B cell (primary cell): ENCODE measurements at regions not wholly inside any gene's neighbourhood (a gene's known extent, or its start where the extent isn't known, plus 50 kb on each side); places are given as distances from the start of the nearest gene placed in this dataset.

Source experiments
- ATAC-seq: fragments of 200-7000 bp; cut with Tn5 transposase; one replicate; pipeline ENCODE4 v1.10.0; 2021; ENCODE audit warnings: low read depth, mild to moderate bottlenecking, moderate number of reproducible peaks, moderate library complexity
- CTCF ChIA-PET: fragments of 350-600 bp; sonication (Branson Sonifier 250); formaldehyde crosslinking; loops from one replicate; lab custom pipeline; 2021; ENCODE audit warnings: antibody characterized with exemption, inconsistent platforms; lab: Charles Lee
- POLR2A ChIA-PET: fragments of 350-600 bp; sonication (Branson Sonifier 250); formaldehyde crosslinking; loops from one replicate; lab custom pipeline; 2021; ENCODE audit warnings: antibody characterized with exemption; lab: Charles Lee
- DNase-seq: peaks from one replicate; pipeline ENCODE4 v3.0.0; 2013
- H2AFZ ChIP-seq: 2 replicates; pipeline ENCODE4 v1.6.1; 2012; ENCODE audit warnings: mild to moderate bottlenecking, low read depth, low read length; ENCODE audit not compliant: insufficient read depth, poor library complexity, severe bottlenecking
- H3K27ac ChIP-seq, 2 donors: 1 replicate in 1 of 2; 2 replicates in 1 of 2; pipeline ENCODE4 v1.5.1; 2012 to 2013; ENCODE audit warnings: low read length in 2 of 2, mild to moderate bottlenecking in 2 of 2, moderate library complexity in 1 of 2
- H3K27me3 ChIP-seq, 4 experiments: fragments of 200-600 bp in 1 of 4; sonication (generic) in 1 of 4; replicated peaks in 1 of 4; 1 replicate in 2 of 4; 2 replicates in 2 of 4; pipeline versions ENCODE4 v1.6.1 to v1.7.0; 2013 to 2016; ENCODE audit warnings: low read length in 3 of 4, mild to moderate bottlenecking in 2 of 4, mixed read lengths in 1 of 4, moderate library complexity in 1 of 4; ENCODE audit not compliant: insufficient read depth in 4 of 4, control insufficient read depth in 3 of 4; ENCODE audit errors: control extremely low read depth in 1 of 4
- H3K36me3 ChIP-seq, 2 experiments: replicated peaks in 1 of 2; 1 replicate in 1 of 2; 2 replicates in 1 of 2; pipeline versions ENCODE4 v1.6.1 to v1.7.1; 2013; ENCODE audit warnings: low read length in 1 of 2; ENCODE audit not compliant: insufficient read depth in 2 of 2, control insufficient read depth in 1 of 2; ENCODE audit errors: control extremely low read depth in 1 of 2, extremely low read depth in 1 of 2
- H3K4me1 ChIP-seq, 2 donors: fragments of 200-600 bp in 1 of 2; sonication (generic) in 1 of 2; 1 replicate in 1 of 2; 2 replicates in 1 of 2; pipeline versions ENCODE4 v1.5.1 to v1.6.1; 2013 to 2017; ENCODE audit warnings: low read length in 2 of 2; ENCODE audit not compliant: control insufficient read depth in 2 of 2, insufficient read depth in 2 of 2
- H3K4me2 ChIP-seq: replicated peaks from 2 replicates; pipeline ENCODE3; 2012; ENCODE audit warnings: mild to moderate bottlenecking, low read depth, low read length; ENCODE audit not compliant: poor library complexity, severe bottlenecking
- H3K4me3 ChIP-seq, 5 experiments: fragments of 200-600 bp in 1 of 5; sonication (generic) in 1 of 5; 1 replicate in 3 of 5; 2 replicates in 2 of 5; pipeline versions ENCODE4 v1.5.1 to v1.7.0; 2011 to 2016; ENCODE audit warnings: low read length in 4 of 5, mild to moderate bottlenecking in 4 of 5, low read depth in 2 of 5, control low read depth in 1 of 5, moderate library complexity in 1 of 5; ENCODE audit not compliant: insufficient read depth in 1 of 5; ENCODE audit errors: control extremely low read depth in 1 of 5, extremely low read depth in 1 of 5
- H3K79me2 ChIP-seq: fragments of 200-600 bp; sonication (generic); one replicate; pipeline ENCODE4 v1.6.0; 2016; ENCODE audit warnings: low read length; ENCODE audit not compliant: control insufficient read depth, insufficient read depth
- H3K9ac ChIP-seq: fragments of 200-600 bp; sonication (generic); 2 replicates; pipeline ENCODE4 v1.6.1; 2017; ENCODE audit warnings: mild to moderate bottlenecking, low read length, moderate library complexity
- H3K9me3 ChIP-seq, 3 donors: one replicate each; pipeline versions ENCODE4 v1.6.1 to v1.7.1; 2013; ENCODE audit warnings: low read length in 2 of 3; ENCODE audit not compliant: control insufficient read depth in 2 of 3, insufficient read depth in 1 of 3; ENCODE audit errors: control extremely low read depth in 1 of 3
- H4K20me1 ChIP-seq: 2 replicates; pipeline ENCODE4 v1.6.0; 2012; ENCODE audit warnings: mild to moderate bottlenecking, low read length; ENCODE audit not compliant: insufficient read depth, control insufficient read depth, poor library complexity, severe bottlenecking
- H3K27ac Mint-ChIP-seq: one replicate; pipeline ENCODE4 v1.8.0; 2021; ENCODE audit warnings: mixed read lengths
- H3K27me3 Mint-ChIP-seq: one replicate; pipeline ENCODE4 v1.8.0; 2021; ENCODE audit warnings: mixed read lengths
- H3K4me1 Mint-ChIP-seq: one replicate; pipeline ENCODE4 v1.8.0; 2021; ENCODE audit warnings: mixed read lengths
- H3K4me3 Mint-ChIP-seq: one replicate; pipeline ENCODE4 v1.8.0; 2021; ENCODE audit warnings: mixed read lengths
- H3K9me3 Mint-ChIP-seq: one replicate; pipeline ENCODE4 v1.8.0; 2022; ENCODE audit warnings: mixed read lengths; ENCODE audit not compliant: insufficient read depth
- EZH2 ChIP-seq: IDR thresholded peaks from 2 replicates; pipeline ENCODE4 v1.6.1; 2012; ENCODE audit warnings: borderline replicate concordance, low read depth, mild to moderate bottlenecking, moderate library complexity, low read length; ENCODE audit not compliant: insufficient read depth, poor library complexity, severe bottlenecking
- WGBS: methylation state at CpG from one replicate; pipeline ENCODE4 v1.1.5; 2013; ENCODE audit warnings: missing lambda C conversion rate; ENCODE audit not compliant: insufficient coverage; 5-methylcytosine and 5-hydroxymethylcytosine counted together
- intact Hi-C: fragments of 100-400 bp; cut with micrococcal nuclease; formaldehyde crosslinking; loops from one replicate; pipeline ENCODE4 v1.10.0; 2022
- TF ChIP-seq, protein P1 (sequence below): fragments of 200-600 bp; IDR thresholded peaks from one replicate; pipeline ENCODE4 v1.8.0; 2022; ENCODE audit warnings: antibody characterized with exemption, mild to moderate bottlenecking

DNA sequence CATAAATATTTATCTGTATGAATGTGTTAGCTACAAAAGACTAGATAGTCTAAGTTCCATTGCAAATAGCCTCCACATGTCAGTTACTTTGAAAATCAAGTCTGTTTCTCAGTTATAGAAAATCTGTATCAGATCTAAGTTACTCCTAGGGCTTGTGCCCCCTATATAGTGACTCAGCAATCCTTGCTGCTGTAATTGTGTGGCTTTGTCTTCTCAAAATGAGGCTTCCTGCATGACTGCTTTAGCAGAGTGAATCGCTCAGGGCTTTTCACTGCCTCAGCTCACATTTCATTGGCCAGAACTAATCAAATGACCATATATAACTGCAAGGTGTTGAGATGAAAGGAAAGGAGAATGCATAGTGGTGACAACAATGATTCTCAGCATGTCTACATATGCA is 552.2 kb upstream of the STXBP6 start:
- no peak overlapping the region for H3K4me3 ChIP-seq
- peaks cover 14% of the 10 kb centered on the region for H3K9me3 Mint-ChIP-seq
- no peaks in the 10 kb centered on the region for H4K20me1 ChIP-seq
- H3K36me3 ChIP-seq, result no peaks in the 10 kb centered on the region
- no peak overlapping the region for H3K27ac ChIP-seq
- H3K27me3 Mint-ChIP-seq, result no peaks in the 10 kb centered on the region
- CTCF ChIA-PET, result no interaction called here
- POLR2A ChIA-PET, result no interaction called here
- H3K9ac ChIP-seq, result no peak overlapping the region
- H3K4me2 ChIP-seq, result no peak overlapping the region
- WGBS, result no CpG with 5 or more reads among the region's 1 CpG
- no peak for TF ChIP-seq EZH2
- TF ChIP-seq, protein P1, sequence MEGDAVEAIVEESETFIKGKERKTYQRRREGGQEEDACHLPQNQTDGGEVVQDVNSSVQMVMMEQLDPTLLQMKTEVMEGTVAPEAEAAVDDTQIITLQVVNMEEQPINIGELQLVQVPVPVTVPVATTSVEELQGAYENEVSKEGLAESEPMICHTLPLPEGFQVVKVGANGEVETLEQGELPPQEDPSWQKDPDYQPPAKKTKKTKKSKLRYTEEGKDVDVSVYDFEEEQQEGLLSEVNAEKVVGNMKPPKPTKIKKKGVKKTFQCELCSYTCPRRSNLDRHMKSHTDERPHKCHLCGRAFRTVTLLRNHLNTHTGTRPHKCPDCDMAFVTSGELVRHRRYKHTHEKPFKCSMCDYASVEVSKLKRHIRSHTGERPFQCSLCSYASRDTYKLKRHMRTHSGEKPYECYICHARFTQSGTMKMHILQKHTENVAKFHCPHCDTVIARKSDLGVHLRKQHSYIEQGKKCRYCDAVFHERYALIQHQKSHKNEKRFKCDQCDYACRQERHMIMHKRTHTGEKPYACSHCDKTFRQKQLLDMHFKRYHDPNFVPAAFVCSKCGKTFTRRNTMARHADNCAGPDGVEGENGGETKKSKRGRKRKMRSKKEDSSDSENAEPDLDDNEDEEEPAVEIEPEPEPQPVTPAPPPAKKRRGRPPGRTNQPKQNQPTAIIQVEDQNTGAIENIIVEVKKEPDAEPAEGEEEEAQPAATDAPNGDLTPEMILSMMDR, result no peak
- no peak for ATAC-seq
- no peaks in the 10 kb centered on the region for H3K27me3 ChIP-seq
- no peaks in the 10 kb centered on the region for H3K4me1 Mint-ChIP-seq
- no peaks in the 10 kb centered on the region for H3K79me2 ChIP-seq
- H3K4me3 Mint-ChIP-seq, result no peak overlapping the region
- intact Hi-C loops, result no loop called here
- no peaks in the 10 kb centered on the region for H3K4me1 ChIP-seq
- H3K9me3 ChIP-seq, result no peaks in the 10 kb centered on the region
- DNase-seq, result no peak
- H2AFZ ChIP-seq, result no peak overlapping the region
- no peak overlapping the region for H3K27ac Mint-ChIP-seq

DNA sequence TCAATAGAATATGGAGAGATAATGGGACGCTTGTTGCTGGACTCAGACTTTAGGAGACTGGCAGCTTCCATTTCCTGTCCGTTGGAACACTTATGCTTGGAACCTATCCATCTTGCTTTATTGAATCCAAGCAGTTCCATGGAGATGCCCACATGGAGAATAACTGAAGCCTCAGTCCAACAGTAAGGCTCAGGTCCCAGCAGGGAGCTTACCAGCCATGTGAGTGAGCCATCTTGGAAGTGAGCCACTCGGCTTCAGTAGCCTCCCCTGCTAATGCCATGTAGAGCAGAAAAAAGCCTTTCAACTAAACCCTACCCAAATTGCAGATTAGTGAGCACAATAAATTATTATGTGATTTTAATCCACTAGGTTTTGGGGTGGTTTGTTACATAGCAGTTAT is 538.8 kb upstream of the STXBP6 start:
- no peak for TF ChIP-seq EZH2
- TF ChIP-seq, protein P1, result no peak
- intact Hi-C loops, result no loop called here
- Mint-ChIP-seq H3K27ac (no peak overlapping the region), H3K4me3 (no peak overlapping the region), H3K27me3 (no peaks in the 10 kb centered on the region), H3K4me1 (no peaks in the 10 kb centered on the region), H3K9me3 (peaks cover 2% of the 10 kb centered on the region)
- H4K20me1 ChIP-seq, result no peaks in the 10 kb centered on the region
- ATAC-seq, result no peak
- no peak for DNase-seq
- H3K4me1 ChIP-seq, result no peaks in the 10 kb centered on the region
- H3K9me3 ChIP-seq, result peaks cover 0 to 10% (median 0%) of the 10 kb centered on the region in 3 donors
- H2AFZ ChIP-seq, result no peak overlapping the region
- H3K4me2 ChIP-seq, result no peak overlapping the region
- CTCF ChIA-PET, result no interaction called here
- no peaks in the 10 kb centered on the region for H3K36me3 ChIP-seq
- H3K9ac ChIP-seq, result no peak overlapping the region
- POLR2A ChIA-PET, result no interaction called here
- WGBS, result 90% methylated on average over 1 of the region's 3 CpGs
- H3K79me2 ChIP-seq, result no peaks in the 10 kb centered on the region
- no peak overlapping the region for H3K4me3 ChIP-seq
- no peaks in the 10 kb centered on the region for H3K27me3 ChIP-seq
- H3K27ac ChIP-seq, result no peak overlapping the region
